H9 (cell line): ENCODE measurements at regions not wholly inside any gene's neighbourhood (a gene's known extent, or its start where the extent isn't known, plus 50 kb on each side); places are given as distances from the start of the nearest gene placed in this dataset.

Source experiments
- DNase-seq: peaks from one replicate; pipeline ENCODE4 v3.0.0-alpha.2; 2017
- H2AFZ ChIP-seq: one replicate; pipeline ENCODE4 v1.6.1; 2013; ENCODE audit warnings: mild to moderate bottlenecking, low read length, control low read depth, moderate library complexity
- H2AK5ac ChIP-seq: 2 replicates; pipeline ENCODE4 v1.6.1; 2013; ENCODE audit warnings: low read length, control low read depth, mixed read lengths; ENCODE audit not compliant: insufficient read length
- H2BK120ac ChIP-seq: one replicate; pipeline ENCODE4 v1.6.1; 2013; ENCODE audit warnings: low read depth, mild to moderate bottlenecking, low read length, control low read depth, inconsistent platforms; ENCODE audit not compliant: poor library complexity, severe bottlenecking
- H2BK12ac ChIP-seq: 2 replicates; pipeline ENCODE4 v1.6.1; 2013; ENCODE audit warnings: low read length, control low read depth, mixed read lengths, low read depth; ENCODE audit not compliant: insufficient read length
- H2BK15ac ChIP-seq: 2 replicates; pipeline ENCODE4 v1.6.1; 2013; ENCODE audit warnings: low read depth, low read length, control low read depth
- H2BK20ac ChIP-seq: one replicate; pipeline ENCODE4 v1.6.1; 2013; ENCODE audit warnings: low read depth, mild to moderate bottlenecking, low read length, control low read depth, inconsistent platforms; ENCODE audit not compliant: poor library complexity, severe bottlenecking
- H2BK5ac ChIP-seq: 2 replicates; pipeline ENCODE4 v1.6.1; 2013; ENCODE audit warnings: low read length, control low read depth, mixed read lengths; ENCODE audit not compliant: insufficient read length
- H3K14ac ChIP-seq: 2 replicates; pipeline ENCODE4 v1.6.1; 2013; ENCODE audit warnings: low read length, control low read depth; ENCODE audit not compliant: insufficient read depth
- H3K18ac ChIP-seq: 2 replicates; pipeline ENCODE4 v1.6.1; 2013; ENCODE audit warnings: low read depth, mild to moderate bottlenecking, mixed read lengths, low read length, control low read depth; ENCODE audit not compliant: insufficient read length
- H3K23ac ChIP-seq: 2 replicates; pipeline ENCODE4 v1.6.1; 2013; ENCODE audit warnings: low read length, control low read depth, mixed read lengths, low read depth; ENCODE audit not compliant: insufficient read length
- H3K23me2 ChIP-seq: 2 replicates; pipeline ENCODE4 v1.6.1; 2013; ENCODE audit warnings: low read depth, mild to moderate bottlenecking, mixed read lengths, low read length, control low read depth; ENCODE audit not compliant: insufficient read length, poor library complexity, severe bottlenecking
- H3K27ac ChIP-seq: 2 replicates; pipeline ENCODE4 v1.5.1; 2013; ENCODE audit warnings: low read length, control low read depth, mixed read lengths, low read depth; ENCODE audit not compliant: insufficient read length
- H3K27me3 ChIP-seq: 2 replicates; pipeline ENCODE4 v1.6.1; 2013; ENCODE audit warnings: low read length, control low read depth, inconsistent platforms; ENCODE audit not compliant: insufficient read depth
- H3K4ac ChIP-seq: 2 replicates; pipeline ENCODE4 v1.6.1; 2013; ENCODE audit warnings: low read depth, mild to moderate bottlenecking, control low read depth, inconsistent platforms, low read length, moderate library complexity
- H3K4me1 ChIP-seq: 2 replicates; pipeline ENCODE4 v1.6.1; 2013; ENCODE audit warnings: low read length, control low read depth, inconsistent platforms; ENCODE audit not compliant: insufficient read depth
- H3K4me2 ChIP-seq: 2 replicates; pipeline ENCODE4 v1.6.1; 2013; ENCODE audit warnings: low read length, control low read depth, mixed read lengths; ENCODE audit not compliant: insufficient read length, insufficient read depth
- H3K56ac ChIP-seq: 2 replicates; pipeline ENCODE4 v1.6.1; 2013; ENCODE audit warnings: low read depth, mild to moderate bottlenecking, mixed read lengths, low read length, control low read depth; ENCODE audit not compliant: insufficient read length
- H3K79me1 ChIP-seq: 2 replicates; pipeline ENCODE4 v1.6.1; 2013; ENCODE audit warnings: low read depth, mild to moderate bottlenecking, moderate library complexity, low read length, control low read depth, inconsistent platforms; ENCODE audit not compliant: insufficient read depth, poor library complexity, severe bottlenecking
- H3K79me2 ChIP-seq: 2 replicates; pipeline ENCODE4 v1.6.1; 2013; ENCODE audit warnings: low read length, control low read depth, inconsistent platforms; ENCODE audit not compliant: insufficient read depth
- H3K9ac ChIP-seq: 2 replicates; pipeline ENCODE4 v1.6.1; 2013; ENCODE audit warnings: low read length, control low read depth, mixed read lengths; ENCODE audit not compliant: insufficient read length; ENCODE audit errors: extremely low read depth
- H3K9me3 ChIP-seq: one replicate; pipeline ENCODE4 v1.6.1; 2013; ENCODE audit warnings: low read depth, low read length, inconsistent platforms; ENCODE audit not compliant: control insufficient read depth
- H3T11ph ChIP-seq: one replicate; pipeline ENCODE4 v1.6.1; 2013; ENCODE audit warnings: mild to moderate bottlenecking, low read length, control low read depth, inconsistent platforms
- H4K20me1 ChIP-seq: one replicate; pipeline ENCODE4 v1.6.1; 2013; ENCODE audit not compliant: control insufficient read depth, insufficient read length, insufficient read depth
- H4K5ac ChIP-seq: 2 replicates; pipeline ENCODE4 v1.6.1; 2013; ENCODE audit warnings: low read depth, mild to moderate bottlenecking, mixed read lengths, low read length, control low read depth; ENCODE audit not compliant: insufficient read length
- H4K8ac ChIP-seq: replicated peaks from 2 replicates; pipeline ENCODE4 v1.6.1; 2013; ENCODE audit warnings: low read length, control low read depth, mixed read lengths, low read depth; ENCODE audit not compliant: insufficient read length
- H4K91ac ChIP-seq: 2 replicates; pipeline ENCODE4 v1.6.1; 2013; ENCODE audit warnings: low read depth, mild to moderate bottlenecking, moderate library complexity, mixed read lengths, low read length, control low read depth; ENCODE audit not compliant: insufficient read length
- H3K27ac Mint-ChIP-seq, 3 experiments: 2 replicates in 2 of 3; 3 replicates in 1 of 3; pipeline ENCODE4 v1.8.0; 2020 to 2021; ENCODE audit warnings: mixed read lengths in 3 of 3, mild to moderate bottlenecking in 1 of 3, moderate library complexity in 1 of 3
- H3K27me3 Mint-ChIP-seq: 2 replicates; pipeline ENCODE4 v1.8.0; 2021; ENCODE audit warnings: low read depth, mild to moderate bottlenecking, moderate library complexity, mixed read lengths
- H3K36me3 Mint-ChIP-seq, 3 experiments: 2 replicates in 2 of 3; 3 replicates in 1 of 3; pipeline ENCODE4 v1.8.0; 2020 to 2021; ENCODE audit warnings: low read depth in 3 of 3, mixed read lengths in 3 of 3; ENCODE audit not compliant: insufficient read depth in 1 of 3
- H3K4me1 Mint-ChIP-seq, 2 experiments: 2 replicates each; pipeline ENCODE4 v1.8.0; 2020; ENCODE audit warnings: mixed read lengths in 2 of 2
- H3K4me3 Mint-ChIP-seq, 2 experiments: 2 replicates in 1 of 2; 3 replicates in 1 of 2; pipeline ENCODE4 v1.8.0; 2020 to 2021; ENCODE audit warnings: mild to moderate bottlenecking in 2 of 2, mixed read lengths in 2 of 2, moderate library complexity in 1 of 2
- H3K9me3 Mint-ChIP-seq, 2 experiments: 2 replicates in 1 of 2; 3 replicates in 1 of 2; pipeline ENCODE4 v1.8.0; 2020; ENCODE audit warnings: mild to moderate bottlenecking in 2 of 2, mixed read lengths in 2 of 2, moderate library complexity in 1 of 2
- CTCF ChIP-seq: fragments of 200-600 bp; sonication (generic); conservative IDR thresholded peaks from 3 replicates; pipeline ENCODE4 v1.8.0; 2021; ENCODE audit warnings: antibody characterized with exemption, mild to moderate bottlenecking

DNA sequence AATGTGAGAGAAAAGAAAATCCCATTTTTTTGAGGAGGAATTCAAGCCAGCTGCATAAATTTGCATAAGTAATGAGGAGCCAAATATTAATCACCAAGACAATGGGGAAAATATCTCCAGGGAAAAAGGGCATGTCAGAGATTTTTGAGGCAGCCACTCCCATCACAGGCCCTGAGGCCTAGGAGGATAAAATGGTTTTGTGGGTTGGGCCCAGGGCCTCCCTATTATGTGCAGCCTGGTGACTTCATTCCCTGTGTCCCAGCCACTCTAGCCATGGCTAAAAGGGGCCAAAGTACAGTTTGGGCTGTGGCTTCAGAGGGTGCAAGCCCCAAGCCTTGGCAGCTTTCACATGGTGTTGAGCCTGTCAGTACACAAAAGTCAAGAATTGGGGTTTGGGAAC, 1051.0 kb upstream of the FOXG1 start:
- Histone ChIP-seq H3K23me2 (no peaks in the 10 kb centered on the region), H4K20me1 (no peaks in the 10 kb centered on the region), H4K91ac (no peak overlapping the region), H3K56ac (no peak overlapping the region), H4K5ac (no peak overlapping the region), H2BK120ac (no peak overlapping the region), H3K9ac (no peak overlapping the region), H3K23ac (no peak overlapping the region), H3K4me1 (no peaks in the 10 kb centered on the region), H3K79me1 (no peaks in the 10 kb centered on the region), H3K18ac (no peak overlapping the region), H3K79me2 (no peaks in the 10 kb centered on the region), H3K27ac (no peak overlapping the region), H3K14ac (no peak overlapping the region), H3K4me2 (no peak overlapping the region), H2BK12ac (no peak overlapping the region), H4K8ac (no peak overlapping the region), H2BK5ac (no peak overlapping the region), H2AFZ (no peak overlapping the region), H2AK5ac (no peak overlapping the region), H2BK15ac (no peak overlapping the region), H3K4ac (no peak overlapping the region), H2BK20ac (no peak overlapping the region), H3T11ph (no peak overlapping the region), H3K27me3 (no peaks in the 10 kb centered on the region), H3K9me3 (peaks cover 25% of the 10 kb centered on the region)
- H3K4me3 Mint-ChIP-seq, result no peak overlapping the region
- peaks cover 45 to 51% of the 10 kb centered on the region in 2 experiments for H3K9me3 Mint-ChIP-seq
- H3K27me3 Mint-ChIP-seq, result peaks cover 2% of the 10 kb centered on the region; the same call in 1 of the 2 replicates
- peaks cover 18 to 37% (median 29%) of the 10 kb centered on the region in 3 experiments for H3K36me3 Mint-ChIP-seq
- TF ChIP-seq CTCF, result no peak
- DNase-seq, result no peak
- H3K27ac Mint-ChIP-seq, result no peak overlapping the region
- no peaks in the 10 kb centered on the region for H3K4me1 Mint-ChIP-seq
